GM12891 (cell line): ENCODE measurements at regions not wholly inside any gene's neighbourhood (a gene's known extent, or its start where the extent isn't known, plus 50 kb on each side); places are given as distances from the start of the nearest gene placed in this dataset.

Experiments used
- DNase-seq: peaks from one replicate; pipeline ENCODE4 v3.0.0; 2011; ENCODE audit warnings: low spot score; ENCODE audit not compliant: insufficient read length
- FAIRE-seq: peaks from 2 replicates; lab custom pipeline; 2011; peaks lifted over from hg19 to GRCh38; lab: Jason Lieb, UNC
- PAX5 ChIP-seq: IDR thresholded peaks from 2 replicates; pipeline ENCODE4 v1.6.1; 2011; ENCODE audit warnings: low read length, moderate library complexity, mild to moderate bottlenecking; ENCODE audit not compliant: insufficient read depth, severe bottlenecking
- POLR2A ChIP-seq: IDR thresholded peaks from 2 replicates; pipeline ENCODE4 v1.6.1; 2011; ENCODE audit warnings: low read depth, low read length, control low read depth
- POLR2AphosphoS5 ChIP-seq: IDR thresholded peaks from 2 replicates; pipeline ENCODE4 v1.6.1; 2011; ENCODE audit warnings: low read depth, low read length, control low read depth
- POU2F2 ChIP-seq: IDR thresholded peaks from 2 replicates; pipeline ENCODE4 v1.6.1; 2011; ENCODE audit warnings: low read depth, mild to moderate bottlenecking, control low read depth, low read length, moderate library complexity
- SPI1 ChIP-seq: IDR thresholded peaks from 2 replicates; pipeline ENCODE4 v1.6.1; 2011; ENCODE audit warnings: low read depth, low read length, control low read depth
- TAF1 ChIP-seq: IDR thresholded peaks from 2 replicates; pipeline ENCODE4 v1.6.1; 2011; ENCODE audit warnings: low read depth, low read length, control low read depth

- TF ChIP-seq POLR2AphosphoS5 (no peak), POU2F2 (no peak), PAX5 (no peak), TAF1 (no peak), SPI1 (no peak), POLR2A (no peak)
- FAIRE-seq: no peak
- DNase-seq: no peak
Measured at GRCh38 chr16:55272744-55273143, 51.3 kb upstream of the IRX6 start.

GRCh38 chr16:55273356-55273755 is 50.6 kb upstream of the IRX6 start:
- FAIRE-seq: no peak
- no peak for TF ChIP-seq POU2F2
- TF ChIP-seq POLR2A: no peak
- no peak for TF ChIP-seq POLR2AphosphoS5
- TF ChIP-seq TAF1: no peak
- no peak for TF ChIP-seq PAX5
- no peak for TF ChIP-seq SPI1

GRCh38 chr16:55273959-55274358 is 50.0 kb upstream of the IRX6 start:
- FAIRE-seq: no peak
- no peak for DNase-seq
- no peak for TF ChIP-seq POU2F2
- no peak for TF ChIP-seq POLR2AphosphoS5
- no peak for TF ChIP-seq POLR2A
- no peak for TF ChIP-seq PAX5
- TF ChIP-seq TAF1: no peak
- TF ChIP-seq SPI1: no peak

More at GRCh38 chr16:55273356-55273755, 50.6 kb upstream of the IRX6 start:
- no peak for DNase-seq
